ENCODE measurements at regions not wholly inside any gene's neighbourhood (a gene's known extent, or its start where the extent isn't known, plus 50 kb on each side); places are given as distances from the start of the nearest gene placed in this dataset.

GRCh38 chr6:76681781-76682180 lies 609.3 kb upstream of the IMPG1 start:
- TF ChIP-seq, protein P1, sequence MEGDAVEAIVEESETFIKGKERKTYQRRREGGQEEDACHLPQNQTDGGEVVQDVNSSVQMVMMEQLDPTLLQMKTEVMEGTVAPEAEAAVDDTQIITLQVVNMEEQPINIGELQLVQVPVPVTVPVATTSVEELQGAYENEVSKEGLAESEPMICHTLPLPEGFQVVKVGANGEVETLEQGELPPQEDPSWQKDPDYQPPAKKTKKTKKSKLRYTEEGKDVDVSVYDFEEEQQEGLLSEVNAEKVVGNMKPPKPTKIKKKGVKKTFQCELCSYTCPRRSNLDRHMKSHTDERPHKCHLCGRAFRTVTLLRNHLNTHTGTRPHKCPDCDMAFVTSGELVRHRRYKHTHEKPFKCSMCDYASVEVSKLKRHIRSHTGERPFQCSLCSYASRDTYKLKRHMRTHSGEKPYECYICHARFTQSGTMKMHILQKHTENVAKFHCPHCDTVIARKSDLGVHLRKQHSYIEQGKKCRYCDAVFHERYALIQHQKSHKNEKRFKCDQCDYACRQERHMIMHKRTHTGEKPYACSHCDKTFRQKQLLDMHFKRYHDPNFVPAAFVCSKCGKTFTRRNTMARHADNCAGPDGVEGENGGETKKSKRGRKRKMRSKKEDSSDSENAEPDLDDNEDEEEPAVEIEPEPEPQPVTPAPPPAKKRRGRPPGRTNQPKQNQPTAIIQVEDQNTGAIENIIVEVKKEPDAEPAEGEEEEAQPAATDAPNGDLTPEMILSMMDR (IDR thresholded peaks at IDR 0.05): no peak
- H3K36me3 Mint-ChIP-seq: peaks cover 7% of the 10 kb centered on the region

GRCh38 chr6:76677017-76677416 lies 604.6 kb upstream of the IMPG1 start:
- Mint-ChIP-seq H3K27ac (no peak overlapping the region), H3K36me3 (no peaks in the 10 kb centered on the region), H3K9me3 (peaks cover 6 to 15% of the 10 kb centered on the region in 2 donors), H3K4me3 (no peak overlapping the region), H3K27me3 (ENCODE audit: low read depth in 2 of 2) (no peaks in the 10 kb centered on the region), H3K4me1 (no peaks in the 10 kb centered on the region)
- intact Hi-C loops (cut with micrococcal nuclease): no loop called here
- Histone ChIP-seq H3K27ac (ENCODE audit: low read length) (no peak overlapping the region), H3K4me3 (ENCODE audit: low read length) (no peak overlapping the region), H3K4me1 (ENCODE audit: control insufficient read depth, insufficient read depth, low read length) (no peaks in the 10 kb centered on the region), H3K36me3 (ENCODE audit: control insufficient read depth, insufficient read depth, low read length) (no peaks in the 10 kb centered on the region), H3K9me3 (ENCODE audit: control insufficient read depth, insufficient read depth, low read length) (no peaks in the 10 kb centered on the region), H3K27me3 (ENCODE audit: control insufficient read depth, insufficient read depth, low read length) (no peaks in the 10 kb centered on the region)
- WGBS (ENCODE audit: insufficient coverage): no CpG with 5 or more reads among the region's 2 CpGs
- ATAC-seq: no peak
- TF ChIP-seq, protein P1 (IDR thresholded peaks at IDR 0.05): no peak
- DNase-seq: no peak

More at GRCh38 chr6:76681781-76682180, 609.3 kb upstream of the IMPG1 start:
- Mint-ChIP-seq H3K9me3 (peaks cover 18 to 24% of the 10 kb centered on the region in 2 donors), H3K27me3 (ENCODE audit: low read depth in 2 of 2) (no peaks in the 10 kb centered on the region), H3K4me3 (no peak overlapping the region), H3K4me1 (no peaks in the 10 kb centered on the region), H3K27ac (no peak overlapping the region)
- no peaks in the 10 kb centered on the region for H3K9me3 ChIP-seq (ENCODE audit: control insufficient read depth, insufficient read depth, low read length)
- DNase-seq (no peak), ATAC-seq (no peak)
- no peaks in the 10 kb centered on the region for H3K4me1 ChIP-seq (ENCODE audit: control insufficient read depth, insufficient read depth, low read length)
- H3K36me3 ChIP-seq (ENCODE audit: control insufficient read depth, insufficient read depth, low read length): no peaks in the 10 kb centered on the region
- intact Hi-C loops (cut with micrococcal nuclease): no loop called here
- H3K27me3 ChIP-seq (ENCODE audit: control insufficient read depth, insufficient read depth, low read length): no peaks in the 10 kb centered on the region
- no peak overlapping the region for H3K4me3 ChIP-seq (ENCODE audit: low read length)
- H3K27ac ChIP-seq (ENCODE audit: low read length): no peak overlapping the region

GRCh38 chr6:76671751-76672150 lies 599.3 kb upstream of the IMPG1 start:
- no peak overlapping the region for H3K27ac ChIP-seq (ENCODE audit: low read length)
- no peaks in the 10 kb centered on the region for H3K36me3 ChIP-seq (ENCODE audit: control insufficient read depth, insufficient read depth, low read length)
- no peak for ATAC-seq
- no peaks in the 10 kb centered on the region for H3K36me3 Mint-ChIP-seq
- DNase-seq: no peak
- no peaks in the 10 kb centered on the region for H3K4me1 Mint-ChIP-seq
- peaks cover 4 to 8% of the 10 kb centered on the region in 2 donors for H3K9me3 Mint-ChIP-seq
- no peaks in the 10 kb centered on the region for H3K27me3 ChIP-seq (ENCODE audit: control insufficient read depth, insufficient read depth, low read length)
- H3K27ac Mint-ChIP-seq: no peak overlapping the region
- 78% methylated on average over 3 of the region's 4 CpGs for WGBS (ENCODE audit: insufficient coverage)
- H3K4me3 ChIP-seq (ENCODE audit: low read length): no peak overlapping the region
- no peaks in the 10 kb centered on the region for H3K4me1 ChIP-seq (ENCODE audit: control insufficient read depth, insufficient read depth, low read length)
- intact Hi-C loops (cut with micrococcal nuclease): no loop called here
- no peaks in the 10 kb centered on the region for H3K27me3 Mint-ChIP-seq (ENCODE audit: low read depth in 2 of 2)
- H3K4me3 Mint-ChIP-seq: no peak overlapping the region
- H3K9me3 ChIP-seq (ENCODE audit: control insufficient read depth, insufficient read depth, low read length): no peaks in the 10 kb centered on the region
- TF ChIP-seq, protein P1 (IDR thresholded peaks at IDR 0.05): no peak

DNA sequence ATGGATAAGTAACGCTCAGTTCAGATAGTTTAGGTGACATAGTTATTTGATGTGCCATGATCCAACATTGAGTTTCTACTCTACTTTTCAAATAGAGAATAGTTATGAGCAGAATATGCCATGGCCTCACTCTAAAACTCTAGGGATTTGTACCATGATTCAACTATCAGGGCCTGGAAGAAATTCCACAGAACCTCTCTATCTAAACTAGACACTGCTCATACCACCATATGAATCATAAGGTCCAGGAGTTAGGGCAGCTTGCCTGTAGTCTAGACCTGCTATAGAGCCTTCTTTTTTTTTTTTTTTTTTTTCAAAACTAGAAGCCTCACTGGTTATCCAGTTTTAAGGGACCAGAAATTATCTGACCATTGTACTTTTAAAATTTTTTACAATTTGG lies 571.8 kb upstream of the IMPG1 start:
- intact Hi-C loops (cut with micrococcal nuclease): no loop called here
- ATAC-seq (no peak), DNase-seq (no peak)
- H3K4me1 Mint-ChIP-seq: no peaks in the 10 kb centered on the region
- H3K27me3 Mint-ChIP-seq (ENCODE audit: low read depth in 2 of 2): no peaks in the 10 kb centered on the region
- H3K4me3 Mint-ChIP-seq: no peak overlapping the region
- no peaks in the 10 kb centered on the region for H3K4me1 ChIP-seq (ENCODE audit: control insufficient read depth, insufficient read depth, low read length)
- H3K27ac ChIP-seq (ENCODE audit: low read length): no peak overlapping the region
- H3K36me3 ChIP-seq (ENCODE audit: control insufficient read depth, insufficient read depth, low read length): no peaks in the 10 kb centered on the region
- no peaks in the 10 kb centered on the region for H3K36me3 Mint-ChIP-seq
- H3K27me3 ChIP-seq (ENCODE audit: control insufficient read depth, insufficient read depth, low read length): no peaks in the 10 kb centered on the region
- 67% methylated on average over 1 of the region's 1 CpG for WGBS (ENCODE audit: insufficient coverage)
- no peaks in the 10 kb centered on the region for H3K9me3 ChIP-seq (ENCODE audit: control insufficient read depth, insufficient read depth, low read length)
- TF ChIP-seq, protein P1 (IDR thresholded peaks at IDR 0.05): no peak
- H3K27ac Mint-ChIP-seq: no peak overlapping the region
- H3K9me3 Mint-ChIP-seq: peaks cover 11 to 15% of the 10 kb centered on the region in 2 donors
- H3K4me3 ChIP-seq (ENCODE audit: low read length): no peak overlapping the region

All from natural killer cell (primary cell).